Mucosa of gallbladder (tissue), 1 donor: ENCODE measurements at regions not wholly inside any gene's neighbourhood (a gene's known extent, or its start where the extent isn't known, plus 50 kb on each side); places are given as distances from the start of the nearest gene placed in this dataset.
"Not testable (repeated sequence)": the region's sequence is repeated elsewhere in the genome, so short reads cannot be mapped to it uniquely, and the experiment has no call there.

ENCODE experiments used
- DNase-seq: peaks from one replicate; pipeline ENCODE4 v3.0.0-alpha.2; 2020; ENCODE audit warnings: low spot score
- donor health status: DM: no; HTN: no; CAD: no.

DNA sequence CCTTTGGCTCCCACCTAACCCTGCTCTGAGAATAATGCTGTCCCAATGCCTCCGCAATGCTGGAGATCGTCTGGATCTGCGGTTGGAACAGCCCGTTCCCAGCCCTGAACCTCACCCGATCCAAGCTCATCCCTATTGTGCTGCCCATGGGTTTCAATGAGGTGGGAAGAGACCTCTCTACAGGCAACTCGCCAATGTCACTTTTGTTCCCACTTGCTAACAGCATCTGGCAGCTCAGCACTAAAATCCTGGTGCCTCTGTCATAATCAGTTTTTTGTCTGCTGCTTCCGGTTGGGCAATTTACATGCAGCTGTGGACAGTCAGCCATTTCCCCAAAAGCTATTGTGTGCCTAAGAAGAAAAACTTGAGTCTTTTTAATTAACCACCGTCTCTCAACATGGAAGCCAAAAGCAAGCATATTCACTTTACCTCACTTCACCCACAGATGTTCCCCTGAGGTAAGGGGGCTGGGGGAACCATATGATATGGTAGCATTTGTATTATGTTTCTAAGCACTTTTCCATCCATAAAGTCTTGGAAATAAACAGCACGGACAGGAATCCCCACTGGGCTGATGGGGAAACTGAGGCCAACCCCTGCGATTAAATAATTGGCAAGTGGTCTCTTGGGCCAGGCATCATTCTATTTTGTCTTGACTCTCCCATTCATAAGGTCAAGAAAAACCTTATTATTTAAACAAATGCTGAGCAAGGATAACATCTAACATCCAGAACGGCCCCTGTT is 159.2 kb upstream of the CDH5 start:
- no peak for DNase-seq

DNA sequence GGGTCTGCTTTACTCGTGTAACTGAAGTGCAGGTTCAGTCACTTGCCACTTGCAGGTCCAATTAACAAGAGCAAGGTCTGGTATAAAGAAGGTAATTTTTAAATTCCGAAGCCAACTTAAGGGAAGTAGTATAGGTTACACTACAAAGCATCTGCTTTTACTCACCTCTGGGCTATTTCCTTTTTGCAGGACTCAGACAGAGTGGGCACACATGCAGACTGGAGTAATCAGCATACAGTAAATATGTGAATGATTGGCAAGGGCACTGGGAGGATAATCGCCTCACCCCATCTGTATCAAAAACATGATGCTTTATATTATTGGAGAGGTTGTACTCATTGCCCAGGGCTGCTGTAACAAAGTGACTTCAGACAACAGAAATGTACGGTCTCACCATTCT is 160.1 kb upstream of the CDH5 start:
- peak; percentile 0 for DNase-seq

DNA sequence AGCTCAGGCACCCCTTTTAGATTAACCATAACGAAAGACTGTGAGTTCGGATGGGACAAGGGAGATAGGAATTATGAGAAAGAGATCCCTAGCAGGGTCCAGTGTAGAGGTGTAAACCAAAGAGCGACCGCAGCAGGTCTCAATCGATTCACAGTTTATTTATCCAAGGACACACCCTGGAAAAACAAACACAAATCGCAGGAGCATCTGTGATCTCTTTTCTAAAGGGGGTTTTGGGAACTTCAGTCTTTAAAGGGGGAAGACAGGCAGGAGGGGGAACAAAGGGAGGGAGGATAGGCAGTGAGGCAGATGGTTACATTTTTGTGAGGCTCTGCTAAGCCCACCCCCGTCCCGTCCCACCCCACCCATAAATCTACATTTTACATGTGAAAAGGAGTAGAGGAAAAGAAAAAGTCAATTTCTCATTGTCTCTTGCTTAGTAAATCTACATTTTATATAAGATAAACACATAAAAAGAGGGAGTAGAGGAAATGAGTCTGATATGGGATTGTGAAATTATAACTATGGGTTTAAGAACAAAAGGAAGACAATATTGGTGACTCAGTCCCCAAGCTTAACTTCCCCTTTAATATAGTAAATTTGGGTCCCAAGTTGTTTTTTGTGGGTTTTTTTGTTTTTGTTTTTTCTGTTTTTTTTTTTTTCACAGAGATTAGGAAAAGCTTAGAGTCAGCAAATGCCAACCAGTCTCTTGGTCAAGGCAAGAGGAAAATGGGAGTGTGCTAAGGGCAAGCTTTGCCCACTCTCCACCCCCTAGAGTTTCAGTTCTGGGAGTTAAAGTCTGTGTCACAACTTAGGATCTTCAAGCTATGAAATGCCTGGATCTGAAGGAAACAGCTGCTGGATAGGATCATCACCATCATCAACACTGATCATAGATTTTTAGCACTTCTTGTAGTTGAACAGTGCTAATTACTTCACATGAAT is 160.9 kb upstream of the CDH5 start:
- DNase-seq: no peak

DNA sequence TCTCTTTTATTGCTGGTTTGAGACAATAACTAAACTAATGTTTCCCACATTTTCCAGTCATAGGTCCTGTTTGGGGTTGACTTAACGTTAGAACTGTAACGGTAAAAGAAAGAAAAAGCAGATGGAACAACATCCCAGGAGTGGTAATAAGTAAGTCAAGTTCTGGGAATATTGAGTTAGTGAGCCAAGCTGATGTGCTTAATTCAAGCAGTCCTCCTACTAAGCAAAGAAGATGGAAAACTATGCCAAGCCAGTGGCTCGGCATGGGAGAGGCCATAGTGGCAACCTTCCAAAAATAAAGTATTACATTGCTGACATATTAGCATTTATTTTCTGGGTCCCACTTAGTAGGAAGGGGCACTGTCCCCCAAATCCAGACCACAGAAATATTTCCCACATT is 161.7 kb upstream of the CDH5 start:
- DNase-seq: no peak

DNA sequence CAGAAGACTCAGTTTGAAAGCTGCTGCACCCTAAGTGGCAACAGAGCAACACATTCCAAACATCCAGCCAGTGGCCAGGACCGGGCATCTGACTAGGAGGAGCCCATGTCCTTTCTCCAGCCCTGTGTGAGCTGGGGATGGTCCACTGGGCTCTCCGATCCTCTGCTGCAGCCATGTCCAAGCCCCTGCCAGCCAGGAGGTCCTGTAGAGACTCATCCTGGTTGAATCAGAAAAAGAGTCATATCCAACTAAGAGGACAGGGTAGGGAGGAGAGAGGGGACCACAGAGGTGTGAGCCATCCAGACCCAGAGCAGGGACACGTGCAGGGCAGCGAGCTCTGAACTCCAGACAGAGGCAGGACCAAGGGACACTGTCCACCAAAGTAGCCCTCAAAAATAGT is 163.0 kb upstream of the CDH5 start:
- DNase-seq: no peak

DNA sequence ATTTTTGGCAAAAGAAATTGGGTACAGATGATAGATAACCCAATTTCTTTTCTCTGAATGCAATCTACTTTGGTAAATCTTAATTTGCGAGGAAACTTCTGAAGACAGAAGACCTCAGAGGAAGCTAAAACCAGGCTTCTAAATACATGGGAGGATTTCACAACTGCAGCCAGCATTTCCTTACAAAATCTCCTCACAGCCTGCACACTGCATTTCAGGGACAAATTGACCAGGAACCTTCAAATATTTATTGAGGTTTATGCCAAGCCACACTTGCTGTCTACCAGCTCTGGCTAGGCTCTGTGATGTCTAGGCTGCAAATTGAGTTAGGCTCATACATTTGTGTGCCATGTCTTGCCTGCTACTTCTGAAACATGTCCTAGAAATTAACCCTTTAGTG is 167.3 kb upstream of the CDH5 start:
- DNase-seq: no peak

DNA sequence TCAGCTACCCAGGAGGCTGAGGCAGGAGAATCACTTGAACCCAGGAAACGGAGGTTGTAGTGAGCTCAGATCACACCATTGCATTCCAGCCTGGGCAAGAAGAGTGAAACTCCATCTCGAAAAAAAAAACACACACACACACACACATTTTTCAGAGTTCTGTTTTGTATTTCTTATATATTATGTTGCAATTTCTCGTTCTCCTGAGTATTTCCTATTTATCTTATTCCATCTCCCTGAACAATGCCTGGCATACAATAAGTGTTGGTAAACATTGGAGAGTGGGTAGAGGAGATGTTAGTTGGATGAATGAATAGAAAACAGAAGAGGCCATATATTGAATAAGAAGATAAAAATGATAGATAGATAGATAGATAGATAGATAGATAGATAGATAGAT is 167.8 kb upstream of the CDH5 start:
- no peak for DNase-seq

DNA sequence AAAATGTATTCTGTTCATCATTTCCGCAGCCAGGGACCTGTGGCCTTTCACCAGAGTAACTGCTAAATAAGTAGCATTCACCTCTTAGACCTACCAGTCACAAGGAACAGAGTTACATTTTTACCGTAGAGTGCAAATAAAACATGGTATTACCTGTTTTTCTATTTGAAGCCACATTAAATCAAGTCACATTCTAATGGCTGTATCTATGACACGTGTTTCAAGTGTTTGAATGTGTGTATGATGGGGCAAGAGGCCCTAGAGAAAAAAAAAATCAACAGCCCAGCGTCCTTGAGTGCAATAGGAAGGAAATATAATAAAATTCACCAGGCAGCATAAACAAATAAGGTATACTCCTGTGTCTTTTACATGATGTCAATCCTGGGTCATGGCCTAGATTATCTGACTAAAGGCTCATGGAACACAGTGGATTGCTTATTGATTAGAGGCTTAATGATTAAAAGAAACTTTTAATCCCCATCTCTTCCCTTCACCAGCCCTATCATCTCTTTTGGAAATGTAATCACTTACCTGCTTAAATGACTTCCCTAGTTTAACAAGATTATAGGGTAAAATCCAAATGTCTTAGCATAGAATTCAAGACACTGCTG is 168.7 kb upstream of the CDH5 start:
- no peak for DNase-seq

DNA sequence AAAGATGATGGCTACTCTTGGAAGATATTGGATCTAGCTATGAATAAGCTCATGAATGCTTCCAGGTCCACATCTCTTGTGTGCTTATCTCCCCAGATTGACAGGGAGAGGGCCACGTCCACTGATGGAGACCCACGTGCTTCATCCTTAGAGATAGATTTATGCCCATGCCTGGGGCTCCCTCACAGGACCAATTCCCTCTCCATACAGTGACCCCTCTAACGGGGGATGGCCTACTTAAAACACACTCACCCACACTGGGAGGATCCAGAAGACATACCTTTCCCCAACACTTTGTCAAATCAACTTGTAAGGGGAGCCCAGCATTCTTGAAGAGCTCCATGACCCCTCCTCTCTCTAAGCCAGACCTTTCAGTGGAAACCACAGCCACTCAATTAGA is 169.7 kb upstream of the CDH5 start:
- no peak for DNase-seq

DNA sequence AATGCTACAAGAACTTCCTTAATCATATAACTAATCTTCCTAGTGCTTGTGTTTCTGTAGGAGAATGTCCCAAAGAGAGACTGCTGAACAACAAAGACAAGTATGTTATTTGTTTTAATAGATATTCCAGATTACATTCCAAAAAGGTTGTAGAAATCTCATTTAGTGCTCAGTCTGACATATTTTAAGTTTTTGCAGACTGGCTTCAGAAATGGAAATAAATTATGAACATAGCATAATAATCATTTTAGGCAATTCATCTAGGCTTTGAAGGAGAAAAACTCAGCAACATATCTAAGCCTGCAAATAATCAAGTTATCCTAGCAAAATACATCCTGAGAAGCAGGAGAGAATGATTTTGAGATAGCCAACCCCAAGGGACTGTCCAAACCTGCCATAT is 171.6 kb upstream of the CDH5 start:
- no peak for DNase-seq

DNA sequence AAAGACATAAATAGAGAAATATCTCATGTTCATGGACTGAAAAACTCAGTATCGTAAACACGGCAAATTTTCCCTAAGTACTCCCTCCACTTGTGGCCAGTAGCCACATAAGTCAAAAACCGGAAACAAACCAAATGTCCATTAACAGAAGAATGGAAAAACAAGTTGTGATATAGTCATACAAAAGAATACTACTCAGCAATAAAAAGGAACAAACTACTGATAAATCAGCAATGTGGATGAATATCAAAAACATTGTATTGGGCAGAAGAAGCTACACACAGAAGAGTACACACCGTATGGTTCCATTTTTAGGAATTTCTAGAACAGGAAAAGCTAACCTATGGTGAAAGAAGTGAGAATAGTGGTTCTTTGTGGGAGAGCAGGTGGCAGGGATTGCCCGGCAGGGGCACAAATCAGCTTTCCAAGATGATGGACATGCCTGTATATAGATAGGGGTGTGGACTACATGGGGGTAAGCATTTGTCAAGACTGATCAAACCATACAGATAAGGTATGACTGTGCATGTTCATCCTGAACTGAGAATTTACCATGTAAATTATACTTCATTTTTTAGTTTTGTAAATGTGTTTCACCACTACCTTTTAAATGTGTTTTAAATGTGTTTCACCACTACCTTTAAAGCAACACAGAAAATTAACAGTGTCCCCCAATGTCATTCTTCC is 172.8 kb upstream of the CDH5 start:
- DNase-seq: no peak

DNA sequence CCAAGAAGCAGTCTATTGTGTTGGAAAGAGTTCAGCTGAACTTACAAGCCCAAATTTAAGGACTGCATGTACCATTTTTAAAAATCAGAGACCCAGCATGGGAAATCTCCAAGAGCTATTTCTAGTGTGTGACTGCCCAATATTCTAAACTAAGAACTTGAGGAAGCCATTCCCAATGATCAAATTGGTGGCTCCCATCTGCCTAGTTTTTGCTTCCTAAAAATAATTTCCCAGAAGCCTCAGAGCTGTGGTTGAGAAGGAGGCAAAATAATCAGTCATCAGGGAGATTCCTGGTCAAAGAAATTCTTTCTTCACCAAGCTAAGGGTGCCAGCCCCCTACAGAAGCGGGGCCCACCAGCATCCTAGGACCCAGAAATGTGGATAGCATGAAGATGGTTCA is 176.1 kb upstream of the CDH5 start:
- no peak for DNase-seq

DNA sequence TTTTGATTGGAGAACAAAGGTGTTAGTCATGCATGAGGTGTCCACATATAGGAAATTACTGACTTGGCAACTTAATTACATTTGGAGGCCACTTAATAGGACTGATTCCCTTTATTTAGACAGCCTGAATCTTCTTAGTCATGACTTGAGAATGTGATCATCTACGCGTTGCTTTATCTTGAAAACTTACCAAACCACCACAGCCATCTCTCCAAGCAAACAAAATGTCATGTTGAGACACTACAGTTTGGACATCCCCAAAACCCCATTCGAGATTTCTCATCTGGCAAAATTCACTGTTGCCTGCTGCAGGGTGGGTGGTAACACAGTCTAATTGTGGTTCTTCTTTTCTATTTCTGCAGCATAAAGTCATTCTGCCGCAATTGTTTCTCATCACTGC is 176.5 kb upstream of the CDH5 start:
- DNase-seq: peak; percentile 34

DNA sequence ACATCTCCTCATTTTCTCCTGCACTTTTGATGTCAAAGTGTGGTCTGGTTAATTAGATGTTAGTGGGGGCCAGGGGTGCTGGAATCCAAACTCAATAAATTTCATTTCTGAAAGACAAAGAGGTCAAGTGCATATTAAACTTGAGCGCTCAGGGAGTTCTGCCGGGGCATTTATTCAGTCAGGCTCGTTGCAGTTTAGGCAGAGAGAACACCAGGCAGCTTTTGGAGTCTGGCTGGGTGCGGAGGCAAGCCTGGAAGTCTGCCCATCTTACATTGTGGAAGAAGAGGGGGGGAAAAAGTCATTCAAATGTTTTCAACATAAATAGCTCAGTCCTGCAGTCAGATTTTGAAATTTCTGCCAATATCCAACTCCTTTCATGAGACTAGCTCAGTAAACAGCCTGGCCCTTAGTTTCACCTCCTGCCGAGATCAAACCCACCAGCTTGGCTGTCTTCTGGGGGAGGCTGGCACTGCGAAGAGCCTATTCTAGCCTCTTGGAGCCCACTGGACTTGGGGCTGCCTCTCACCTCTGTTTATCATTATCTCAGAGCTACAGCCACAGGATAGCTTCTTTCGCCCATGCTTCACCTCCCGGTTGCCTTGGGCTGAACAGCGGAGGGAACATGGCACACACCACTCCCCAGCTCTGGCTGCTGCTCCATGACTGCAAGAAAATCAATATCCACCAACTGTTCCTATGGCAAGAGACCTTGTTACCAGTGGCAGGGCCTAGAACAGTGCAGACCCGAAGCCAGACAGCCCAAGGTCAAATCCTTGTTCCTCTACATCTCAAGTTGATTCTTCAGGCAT is 177.4 kb upstream of the CDH5 start:
- no peak for DNase-seq

DNA sequence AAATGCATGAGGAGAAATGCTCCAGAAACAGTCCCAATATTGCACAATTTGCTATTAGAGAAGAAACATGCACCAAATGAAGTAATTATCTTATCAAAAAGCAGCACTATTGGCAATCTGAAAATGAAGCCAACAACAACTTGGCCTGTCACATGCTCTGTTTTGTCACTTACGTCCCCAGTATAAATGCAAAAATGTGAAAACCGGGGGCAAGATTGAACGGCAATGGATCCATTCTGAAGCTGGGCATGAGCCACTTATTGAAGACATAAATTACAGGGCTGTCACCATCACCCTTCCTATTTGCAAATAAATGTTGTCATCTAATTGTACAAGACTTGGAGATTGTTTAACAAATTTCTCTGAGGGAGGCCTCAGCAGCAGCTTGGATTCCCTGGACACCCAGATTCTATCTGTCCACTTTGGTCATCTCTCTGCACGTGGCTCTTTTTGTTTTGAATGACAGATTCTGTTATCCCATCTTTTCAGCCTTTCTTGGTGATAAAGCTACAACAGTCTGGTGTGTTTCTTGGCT is 180.2 kb upstream of the CDH5 start:
- no peak for DNase-seq

DNA sequence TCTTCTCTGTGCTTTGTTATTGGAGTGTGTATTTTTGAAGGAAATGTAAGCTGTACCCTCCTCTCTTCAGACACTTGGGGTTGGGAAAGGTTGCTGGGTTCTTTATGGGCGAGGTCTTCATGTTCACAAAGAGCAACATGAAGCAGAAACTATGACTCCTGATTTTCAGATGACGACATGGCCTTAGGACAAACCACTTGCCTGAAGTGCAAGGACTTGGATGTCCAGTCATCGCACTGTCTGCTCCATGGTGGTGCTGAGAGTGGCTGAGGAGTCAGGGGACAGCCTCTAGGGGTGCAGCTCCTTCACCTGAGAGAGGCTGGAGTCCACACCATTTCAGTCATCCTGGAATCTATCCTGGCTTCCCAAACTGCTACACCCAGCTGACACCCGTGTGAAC is 183.9 kb upstream of the CDH5 start:
- DNase-seq: no peak

DNA sequence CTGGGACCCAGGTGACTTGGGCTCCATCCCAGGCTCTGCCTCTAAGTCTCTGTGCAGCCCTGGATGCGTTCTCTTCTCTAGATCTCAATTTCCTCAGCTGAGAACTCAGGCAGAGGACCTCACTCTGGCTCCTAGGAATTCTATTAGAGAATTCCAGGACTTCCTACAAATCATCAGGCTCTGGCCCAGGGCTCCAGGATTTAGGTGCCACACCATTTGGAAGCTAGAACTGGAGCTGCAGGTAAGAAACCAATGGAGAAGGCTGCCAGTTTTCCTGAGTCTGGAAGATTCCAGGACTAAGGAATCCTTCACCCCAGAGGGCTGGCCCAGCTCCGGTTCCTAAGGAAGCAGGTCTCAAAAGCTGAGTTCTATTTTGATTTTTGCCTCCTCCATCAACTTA is 189.8 kb upstream of the CDH5 start:
- no peak for DNase-seq

DNA sequence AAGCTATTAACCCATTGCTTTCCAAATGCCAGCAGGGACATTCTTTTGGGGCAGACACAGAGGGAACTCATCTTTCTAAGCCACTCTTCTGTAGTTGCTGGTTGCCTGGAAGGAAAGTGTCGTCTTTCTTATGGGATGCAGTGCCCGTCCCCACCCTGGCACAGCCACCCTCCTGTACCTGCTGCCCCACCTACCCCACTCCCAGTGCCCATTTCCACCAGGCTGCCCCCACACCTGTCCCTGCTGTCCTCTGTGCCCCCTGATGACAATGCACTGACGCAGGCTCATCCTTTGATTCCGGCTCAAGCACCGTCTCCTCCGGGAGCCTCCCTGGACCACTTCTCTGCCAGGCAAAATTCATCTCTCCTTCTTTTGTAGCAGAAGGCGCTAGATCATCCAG is 190.4 kb upstream of the CDH5 start:
- DNase-seq: no peak

DNA sequence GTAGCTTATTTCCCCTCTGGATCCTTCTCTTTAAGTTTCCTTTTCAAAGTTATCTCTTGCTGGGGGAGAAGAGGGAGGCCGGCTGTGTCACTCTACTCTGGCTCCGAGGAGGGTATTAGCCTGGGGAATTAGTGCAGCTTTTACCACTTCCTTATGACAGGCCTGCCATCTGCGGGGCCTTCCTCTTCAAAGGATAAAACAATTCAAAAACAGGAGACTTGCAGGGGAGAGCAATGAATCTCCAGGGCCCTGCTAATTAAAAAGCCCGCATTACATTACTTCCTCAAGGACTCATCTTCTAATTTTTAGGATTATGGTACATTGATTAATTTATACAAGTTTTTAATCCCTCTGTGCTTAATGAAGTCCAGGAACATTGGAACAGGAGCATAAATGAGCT is 190.9 kb upstream of the CDH5 start:
- no peak for DNase-seq

DNA sequence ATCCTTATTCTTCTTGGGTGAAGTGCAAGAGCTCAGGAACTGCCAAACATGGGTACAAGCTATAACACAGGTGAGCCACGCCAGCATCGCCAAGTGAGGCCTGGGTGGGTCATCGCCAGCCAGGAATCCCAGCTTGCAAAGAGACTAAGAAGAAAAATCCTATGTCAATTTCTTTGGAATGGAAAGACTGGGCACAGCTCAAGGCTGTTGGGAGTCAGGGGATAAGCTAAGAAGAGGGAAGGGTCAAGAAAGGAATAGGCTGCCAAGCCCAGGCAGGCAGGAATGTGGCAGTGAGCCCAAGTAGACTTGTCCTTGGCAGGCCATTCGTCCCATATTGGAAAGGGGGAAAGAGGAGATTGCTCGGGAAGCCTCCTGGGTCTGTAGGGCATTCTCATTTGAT is 191.4 kb upstream of the CDH5 start:
- no peak for DNase-seq

DNA sequence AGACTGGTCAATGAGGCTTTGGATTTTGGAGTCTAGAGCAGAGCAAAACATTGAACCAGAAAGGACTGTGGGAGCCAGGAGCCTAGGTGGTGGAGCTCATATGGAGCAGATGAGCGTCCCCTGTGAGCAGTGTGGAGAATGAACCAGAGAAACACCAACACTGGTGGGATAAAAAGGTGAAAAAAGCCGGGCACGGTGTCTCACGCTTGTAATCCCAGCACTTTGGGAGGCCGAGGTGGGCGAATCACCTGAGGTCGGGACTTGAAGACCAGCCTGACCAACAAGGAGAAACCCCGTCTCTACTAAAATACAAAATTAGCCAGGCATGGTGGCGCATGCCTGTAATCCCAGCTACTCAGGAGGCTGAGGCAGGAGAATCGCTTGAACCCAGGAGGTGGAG is 192.7 kb upstream of the CDH5 start:
- DNase-seq: not testable (repeated sequence)
